Stimulated activated CD4-positive, alpha-beta T cell treated with anti-CD3 and anti-CD28 coated beads, Interleukin-1b, Interleukin-23, amount 100 ng/mL, for 48 hours (primary cell): ENCODE measurements at regions not wholly inside any gene's neighbourhood (a gene's known extent, or its start where the extent isn't known, plus 50 kb on each side); places are given as distances from the start of the nearest gene placed in this dataset.

Experiments used
- DNase-seq: peaks from one replicate; pipeline ENCODE4 v3.0.0-alpha.2; 2020

DNA sequence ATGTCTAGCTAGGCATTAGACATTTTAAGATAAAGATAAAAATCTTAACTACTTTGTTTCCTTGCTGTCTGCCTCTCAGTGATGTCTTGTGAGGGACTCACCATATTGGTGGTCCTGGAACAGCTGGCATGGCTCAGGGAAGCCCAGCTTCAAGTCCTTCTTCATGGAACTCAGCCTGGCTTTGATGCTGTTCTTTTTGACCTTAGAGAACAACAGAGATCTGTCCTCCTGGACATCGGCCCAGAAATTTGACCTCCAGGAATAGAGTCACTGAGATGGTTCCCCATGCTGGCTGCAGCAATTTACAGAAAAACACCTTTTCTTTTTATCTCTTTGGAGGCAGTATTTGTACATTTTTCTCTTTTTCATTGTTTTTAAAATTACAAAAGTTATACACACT, 235.5 kb upstream of the WWC1 start:
- DNase-seq: no peak

DNA sequence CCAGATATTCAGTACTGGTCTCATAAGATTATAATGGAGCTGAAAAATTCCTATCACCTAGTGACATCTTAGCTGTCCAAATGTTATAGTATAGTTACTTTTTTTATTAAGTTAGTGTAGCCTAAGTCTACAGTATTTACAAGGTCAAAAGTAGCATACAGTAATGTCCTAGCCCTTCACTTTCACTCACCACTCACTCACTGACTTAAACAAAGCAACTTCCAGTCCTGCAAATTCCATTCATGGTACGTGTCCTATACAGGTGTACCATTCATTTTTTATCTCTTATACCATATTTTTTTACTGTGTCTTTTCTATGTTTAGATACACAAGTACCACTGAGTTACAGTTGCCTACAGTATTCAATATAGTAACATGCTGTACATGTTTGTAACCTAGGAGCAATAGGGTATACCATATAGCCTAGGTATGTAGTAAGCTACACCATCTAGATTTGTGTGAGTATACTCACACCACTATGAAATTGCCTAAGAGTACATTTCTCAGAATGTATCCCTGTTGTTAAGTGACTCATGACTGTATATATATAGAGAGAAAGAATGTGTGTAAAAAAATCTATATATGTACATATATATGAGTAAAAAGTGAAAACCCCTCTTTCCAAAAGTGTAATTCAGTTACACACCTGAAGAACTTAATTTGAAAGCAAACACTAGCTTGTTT, 234.8 kb upstream of the WWC1 start:
- DNase-seq: no peak

DNA sequence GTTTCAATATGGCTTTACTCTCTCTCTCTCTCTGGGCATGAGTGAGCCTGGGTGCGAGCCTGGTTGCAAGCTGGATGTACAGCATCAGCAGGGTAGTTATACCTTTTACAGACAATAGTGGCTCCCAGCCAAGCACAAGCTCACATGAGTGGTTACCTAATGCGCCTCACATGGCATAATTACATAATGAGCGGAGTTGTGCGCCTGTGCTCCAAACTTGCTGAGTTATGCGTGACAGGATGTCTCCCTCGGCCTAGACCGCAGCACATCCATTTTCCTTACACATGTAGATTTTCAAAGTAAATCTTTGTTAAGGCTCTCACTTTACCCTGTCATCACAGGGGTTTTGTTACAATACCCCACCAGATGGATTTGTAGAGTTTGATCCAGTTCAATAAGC, 233.5 kb upstream of the WWC1 start:
- DNase-seq: no peak

DNA sequence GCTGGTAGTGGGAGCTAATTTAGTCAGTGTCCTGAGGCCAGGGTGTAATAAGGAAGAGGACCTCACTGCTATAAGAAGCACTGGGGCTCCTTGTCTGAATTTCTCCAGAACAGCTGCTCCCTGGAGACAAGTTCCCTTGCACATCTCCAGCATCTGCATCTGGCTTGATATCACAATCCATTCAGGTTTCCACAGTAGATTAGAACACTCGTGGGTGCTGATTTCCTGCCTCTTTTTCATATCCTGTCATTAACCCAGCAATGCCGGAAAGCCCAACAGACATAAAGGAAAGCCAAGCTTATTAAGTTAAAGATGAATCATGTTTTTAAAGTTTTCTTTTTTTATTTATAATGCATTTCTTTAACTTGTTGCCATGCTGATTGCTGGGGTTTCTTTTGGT, 232.3 kb upstream of the WWC1 start:
- no peak for DNase-seq

DNA sequence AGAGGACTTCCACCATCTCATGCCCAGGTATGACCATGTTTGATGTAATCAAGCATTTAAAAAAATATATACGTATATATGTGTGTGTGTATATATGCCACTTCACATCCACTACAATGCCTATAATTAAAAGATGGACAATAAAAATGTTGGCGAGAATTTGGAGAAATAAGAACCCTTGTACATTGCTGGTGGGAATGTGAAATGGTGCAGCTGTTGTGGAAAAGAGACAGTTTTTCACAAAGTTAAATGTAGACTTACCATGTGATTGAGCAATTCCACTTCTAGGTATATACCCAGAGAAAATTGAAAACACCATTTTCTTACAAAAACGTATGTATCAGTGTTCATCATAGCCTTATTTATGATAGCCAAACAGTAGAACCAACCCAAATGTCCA, 229.2 kb upstream of the WWC1 start:
- no peak for DNase-seq

DNA sequence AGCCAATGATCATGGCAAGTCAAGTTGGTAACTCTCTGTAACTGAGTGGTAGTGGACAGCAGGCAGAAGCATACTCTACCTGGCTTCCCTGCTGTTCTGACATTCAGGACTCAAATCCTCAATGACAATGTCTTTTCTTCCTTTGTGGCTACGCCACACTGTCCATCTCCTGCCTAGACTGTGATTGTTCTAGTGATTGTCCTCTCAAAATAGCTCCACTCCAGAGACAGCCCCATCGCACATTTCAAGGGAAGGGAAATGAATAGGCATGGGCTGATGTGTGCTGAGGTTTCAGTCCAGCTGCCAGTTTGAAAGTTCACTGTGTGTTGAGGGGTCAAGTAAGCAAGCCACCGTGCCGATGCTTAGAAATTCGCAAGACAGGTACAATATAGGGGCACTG, 227.0 kb upstream of the WWC1 start:
- no peak for DNase-seq

DNA sequence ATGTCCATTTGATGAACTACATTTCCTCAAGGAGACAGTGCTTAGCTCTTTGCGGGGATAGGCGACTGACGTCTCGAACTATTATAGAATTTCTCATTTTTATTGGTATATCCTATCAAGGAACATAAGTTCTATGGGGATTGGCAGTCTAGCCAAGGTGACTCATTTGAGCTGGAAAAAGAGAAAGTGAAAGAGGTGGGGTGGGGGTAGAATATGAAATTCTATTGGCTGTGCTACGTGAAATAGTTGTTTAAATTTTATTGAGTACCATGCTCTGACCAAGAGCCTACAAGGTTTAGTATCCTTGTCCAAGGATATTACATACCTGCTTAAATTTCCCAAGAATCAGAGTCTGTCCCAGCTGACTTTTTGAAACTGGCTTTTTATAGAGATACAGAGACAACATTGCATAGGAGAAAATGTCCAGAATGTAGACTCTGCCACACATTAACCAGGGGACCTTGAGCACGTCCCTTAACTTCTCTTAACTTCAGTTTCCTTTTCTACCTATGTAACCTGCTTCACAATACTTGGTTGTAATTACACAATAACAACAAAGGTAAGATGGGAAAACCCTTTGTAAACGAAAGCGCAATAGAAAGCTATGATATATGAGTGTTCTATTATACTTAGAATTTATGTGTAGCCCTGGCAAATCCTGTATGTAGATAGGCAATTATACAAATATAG, 226.4 kb upstream of the WWC1 start:
- DNase-seq: no peak

DNA sequence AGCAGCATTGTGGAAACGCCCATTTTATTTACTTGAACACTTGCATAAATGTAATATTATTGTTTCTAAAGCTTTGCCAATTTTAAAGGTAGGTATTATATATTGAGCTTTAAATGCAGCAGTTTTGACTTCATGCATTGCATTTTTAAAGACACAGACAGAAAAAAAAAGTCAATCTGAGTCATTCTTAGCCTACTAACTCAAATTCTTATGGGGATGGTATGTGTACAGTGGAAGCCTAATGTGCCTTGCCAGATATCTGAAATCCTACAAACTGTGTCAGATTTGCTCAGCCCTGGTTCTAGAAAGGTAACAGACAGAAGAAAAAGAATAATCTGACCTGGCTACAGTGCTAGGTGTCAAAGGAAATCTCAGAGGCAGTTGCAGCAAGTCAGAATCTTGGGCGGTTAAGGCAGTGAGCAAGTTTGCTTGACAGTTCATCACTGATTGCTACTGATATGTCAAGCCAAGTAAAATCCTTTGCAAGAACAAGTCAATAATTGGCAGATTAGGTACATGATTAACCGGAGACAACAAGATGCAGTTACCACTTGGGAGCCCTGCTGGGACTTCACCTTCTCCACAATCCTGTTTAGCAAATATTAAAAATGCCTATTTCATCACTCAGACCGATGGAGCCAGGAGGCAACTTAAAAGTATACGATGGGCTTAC, 224.8 kb upstream of the WWC1 start:
- DNase-seq: no peak

DNA sequence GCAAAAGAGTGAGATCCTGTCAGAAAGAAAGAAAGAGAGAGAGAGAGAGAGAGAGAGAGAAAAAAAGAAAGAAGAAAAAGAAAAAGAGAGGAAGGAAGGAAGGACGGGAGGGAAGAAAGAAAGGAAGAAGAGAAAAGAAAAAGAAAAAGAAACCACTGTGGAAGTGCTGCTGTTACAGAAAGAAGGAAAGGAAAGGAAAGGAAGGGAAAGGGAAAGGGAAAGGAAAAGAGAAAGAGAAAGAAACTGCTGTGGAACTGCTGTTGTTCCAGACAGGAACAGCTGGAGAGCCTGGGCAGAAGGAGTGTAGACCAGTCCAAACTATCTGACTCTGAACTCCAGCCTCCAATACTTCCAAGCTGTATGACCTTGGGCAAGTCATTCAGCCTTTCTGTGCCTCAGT, 220.7 kb upstream of the WWC1 start:
- DNase-seq: no peak

DNA sequence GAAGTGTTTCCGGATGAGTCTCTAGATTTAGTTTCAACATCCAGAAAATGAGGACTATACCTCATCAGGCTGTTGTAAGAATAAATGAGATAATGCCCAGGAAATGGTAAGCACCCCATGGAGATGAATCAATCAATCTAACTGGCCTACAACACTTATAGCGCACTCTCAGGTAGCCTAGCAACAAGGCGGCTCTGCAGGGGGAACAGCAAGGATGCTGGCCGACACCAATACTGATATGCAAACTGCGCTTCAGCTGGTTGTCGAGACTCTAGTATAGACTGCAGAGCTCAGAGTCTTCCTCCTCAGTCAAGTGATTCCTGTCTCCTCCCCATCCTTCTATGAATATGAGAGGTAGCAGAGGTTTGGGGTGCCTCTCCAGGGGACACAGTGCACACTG, 218.8 kb upstream of the WWC1 start:
- no peak for DNase-seq

DNA sequence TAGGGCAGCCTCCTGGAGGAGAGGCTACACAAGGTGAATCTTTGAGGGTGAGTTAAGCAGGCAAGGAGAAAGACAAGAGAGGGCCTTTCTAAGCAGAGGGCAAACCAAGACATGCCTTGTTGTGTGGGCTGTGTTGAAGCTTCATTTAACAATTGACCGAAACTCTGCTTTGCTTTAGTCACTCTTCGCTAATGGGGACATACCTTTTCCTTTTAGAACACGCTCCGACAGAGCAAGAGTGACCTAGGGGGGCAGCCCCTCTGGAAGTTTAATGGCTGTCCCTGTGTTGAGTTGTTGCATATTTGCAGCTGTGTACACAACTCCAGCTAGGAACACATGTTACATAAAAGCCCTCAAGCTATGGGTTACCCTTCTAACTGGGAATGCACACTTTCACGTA, 218.1 kb upstream of the WWC1 start:
- no peak for DNase-seq

DNA sequence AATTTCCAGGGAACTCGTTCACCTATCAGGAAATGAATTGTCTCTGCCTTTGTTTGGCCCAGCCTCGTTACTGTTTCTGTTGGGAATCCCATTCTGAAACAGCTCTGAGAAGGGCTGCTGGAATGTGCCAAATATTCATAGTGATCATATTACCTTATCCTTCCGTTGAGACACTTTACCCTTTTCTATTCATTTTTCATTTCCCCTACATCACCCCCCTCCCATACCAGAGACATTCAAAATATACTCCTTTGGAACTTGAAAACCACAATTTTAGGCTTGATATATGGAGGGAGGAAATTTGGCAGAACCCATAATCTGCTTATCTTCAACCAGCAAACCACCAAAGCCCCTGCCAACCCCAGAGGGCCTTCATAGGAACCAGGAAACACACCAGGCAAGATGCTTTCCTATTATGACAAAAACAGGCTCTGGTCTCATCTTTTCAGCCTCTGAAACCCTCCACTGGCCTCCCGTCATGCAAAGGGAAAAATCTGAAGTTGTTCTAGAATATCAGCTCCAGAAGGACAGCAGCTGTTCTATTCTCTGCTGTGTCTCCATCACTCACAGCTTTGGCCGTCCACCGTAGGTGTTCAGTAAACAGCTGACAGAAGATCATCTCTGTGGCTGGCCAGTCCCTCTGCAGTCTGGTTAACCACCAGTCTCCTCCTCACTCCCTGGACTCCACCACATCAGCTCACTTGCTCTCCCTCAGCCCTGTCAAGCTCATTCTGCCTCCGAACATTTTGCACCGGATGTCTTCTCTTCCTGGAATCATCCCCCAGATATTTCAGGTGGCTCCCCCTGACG, 217.2 kb upstream of the WWC1 start:
- DNase-seq: no peak

DNA sequence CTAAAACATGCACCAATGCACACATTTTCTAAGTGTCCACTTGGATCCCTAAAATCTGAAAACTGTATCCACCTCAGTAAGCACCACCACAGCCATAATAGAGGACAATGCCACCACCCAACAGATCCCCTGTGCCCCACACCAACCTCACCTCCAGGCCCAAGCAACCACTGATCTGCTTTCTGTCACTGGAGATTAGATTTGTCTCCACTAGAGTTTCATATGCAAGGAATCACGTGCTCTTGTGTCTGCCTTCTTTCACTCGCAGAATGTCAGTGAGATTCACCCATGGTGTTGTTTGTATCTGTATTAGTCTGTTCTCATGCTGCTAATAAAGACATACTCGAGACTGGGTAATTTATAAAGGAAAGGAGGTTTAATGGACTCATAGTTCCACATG, 216.1 kb upstream of the WWC1 start:
- no peak for DNase-seq

DNA sequence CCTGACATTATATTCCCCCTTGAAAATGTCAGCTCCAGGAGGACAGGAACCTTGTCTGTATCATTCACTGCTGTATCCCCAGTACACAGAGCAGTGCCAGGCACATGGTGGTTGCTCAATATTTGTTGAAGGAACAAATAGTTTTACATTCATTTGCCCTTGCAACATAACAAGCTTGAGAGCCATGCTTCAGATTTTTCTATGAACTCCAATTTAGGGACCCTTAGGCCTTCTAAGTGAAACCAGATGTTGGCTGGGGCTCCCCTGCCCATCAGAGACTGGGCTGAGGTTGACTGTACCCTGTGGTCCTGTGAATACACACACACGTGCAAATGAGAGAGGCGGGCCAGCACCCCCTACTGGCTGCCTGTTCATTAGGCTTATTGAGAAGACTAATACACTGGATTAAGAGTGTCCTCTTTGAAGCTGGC, 214.9 kb upstream of the WWC1 start:
- peak; percentile 1 for DNase-seq

DNA sequence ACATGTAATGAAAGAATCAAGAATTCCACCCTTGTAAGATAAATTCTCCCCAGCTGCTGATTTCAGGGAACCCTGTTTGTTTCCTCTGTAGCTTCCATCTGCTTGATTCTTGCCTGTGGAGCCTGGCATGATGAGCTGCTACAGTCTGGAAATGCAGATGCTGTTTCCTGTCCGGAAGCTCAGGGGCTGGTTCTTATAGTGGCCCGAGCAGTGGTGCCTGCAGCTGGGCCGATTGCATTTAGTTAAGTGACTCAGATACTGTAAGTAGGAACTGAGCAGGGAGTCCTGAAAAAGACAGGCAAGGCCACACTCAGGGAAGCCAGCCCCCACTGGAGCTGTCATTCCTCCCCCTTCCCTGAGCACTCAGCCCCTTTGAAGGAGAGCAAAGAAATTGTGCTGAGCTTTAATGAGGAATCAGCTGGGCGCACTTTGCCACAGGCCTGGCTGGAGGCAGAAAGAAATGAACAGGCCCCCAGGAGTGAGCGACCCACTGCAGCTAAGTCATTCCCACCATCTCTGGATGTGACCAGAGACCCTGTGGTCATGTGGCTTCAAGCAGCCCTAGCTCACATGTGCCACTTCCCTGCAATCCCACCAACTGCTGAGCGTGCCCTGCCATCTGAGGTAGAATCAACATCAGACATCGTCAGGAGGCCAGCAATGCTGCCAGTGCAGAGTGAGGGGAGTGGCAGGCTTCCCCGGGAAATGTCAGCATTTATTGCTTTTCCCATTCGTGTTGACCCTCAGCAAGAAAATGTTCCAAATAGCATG, 206.0 kb upstream of the WWC1 start:
- no peak for DNase-seq

DNA sequence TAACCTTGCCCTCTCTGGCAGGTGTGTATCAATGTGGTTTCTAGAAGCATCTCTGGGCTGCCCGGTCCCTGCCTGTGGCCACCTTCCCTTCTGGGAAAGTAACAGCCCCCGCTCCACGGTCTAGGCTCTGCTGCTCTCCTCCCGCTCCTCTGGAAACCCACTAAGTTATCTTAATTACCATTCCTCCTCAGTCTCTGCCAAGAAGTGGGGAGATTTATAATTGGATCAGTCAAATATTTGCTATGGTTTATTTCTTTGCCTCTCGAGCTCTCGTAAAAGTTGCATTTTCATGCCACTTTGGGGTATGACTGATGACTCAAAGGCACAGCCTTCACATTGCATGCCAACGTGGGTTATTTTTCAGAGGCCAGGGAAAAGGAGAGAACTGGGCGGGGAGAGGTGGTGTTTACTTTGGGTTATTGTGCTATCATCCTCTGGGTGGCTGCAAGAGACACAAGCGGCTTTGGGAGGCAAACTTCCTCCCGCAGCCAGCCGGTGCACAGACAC, 205.3 kb upstream of the WWC1 start:
- DNase-seq: no peak

DNA sequence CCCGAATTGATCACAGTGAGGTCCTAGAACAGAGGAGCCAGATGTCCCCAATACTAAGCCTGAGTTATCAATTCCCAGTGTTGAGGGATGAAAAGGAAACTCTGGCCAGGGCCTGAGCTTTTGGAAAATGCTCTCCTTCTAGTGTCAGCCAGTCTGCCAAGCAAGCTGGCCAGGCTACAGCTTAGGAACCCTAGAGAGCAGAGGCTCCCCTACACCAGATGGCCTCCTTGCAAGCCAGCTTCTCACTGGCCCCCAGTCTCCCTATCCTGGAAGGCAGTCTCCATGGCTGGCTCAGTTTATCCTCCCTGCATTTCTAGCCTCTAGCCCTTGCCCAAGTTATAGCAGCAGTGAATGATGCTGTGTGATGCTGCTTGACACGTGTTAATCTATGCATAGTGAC, 204.7 kb upstream of the WWC1 start:
- DNase-seq: no peak

DNA sequence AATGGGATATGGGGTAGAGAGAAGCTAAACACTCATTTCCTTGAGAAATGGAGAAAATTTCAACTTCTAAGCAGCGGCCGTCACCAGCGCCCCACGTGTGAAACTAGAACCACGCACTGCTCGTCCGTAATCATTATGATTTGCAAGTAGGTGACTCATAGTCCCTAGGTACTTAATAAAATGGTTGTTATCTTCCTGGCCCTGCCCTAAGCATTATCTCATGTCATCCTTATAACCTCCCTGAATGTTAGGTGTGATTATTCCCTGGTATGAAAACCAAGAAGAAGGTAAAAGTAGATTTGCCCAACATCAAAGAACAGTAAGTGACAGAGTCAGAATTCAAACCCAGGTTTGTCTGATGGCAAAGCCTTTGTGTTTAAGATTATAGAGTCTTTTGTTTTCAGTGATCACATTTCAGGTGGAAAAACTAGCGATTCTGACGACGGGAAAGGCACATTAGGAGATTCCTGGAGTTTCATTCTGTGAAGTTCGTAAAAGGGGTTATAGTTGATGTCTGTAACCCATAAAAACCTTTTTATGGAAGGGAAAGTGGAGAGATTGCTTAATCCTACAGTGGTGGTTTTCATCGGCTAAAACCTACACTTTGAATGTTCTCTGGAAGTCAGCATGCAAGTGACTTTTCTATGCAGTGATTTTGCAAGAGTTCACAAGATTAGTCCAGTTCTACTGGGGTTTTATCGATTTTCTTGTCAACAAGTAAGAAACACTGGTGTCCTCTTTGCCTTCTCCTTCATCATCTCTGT, 202.9 kb upstream of the WWC1 start:
- DNase-seq: no peak

DNA sequence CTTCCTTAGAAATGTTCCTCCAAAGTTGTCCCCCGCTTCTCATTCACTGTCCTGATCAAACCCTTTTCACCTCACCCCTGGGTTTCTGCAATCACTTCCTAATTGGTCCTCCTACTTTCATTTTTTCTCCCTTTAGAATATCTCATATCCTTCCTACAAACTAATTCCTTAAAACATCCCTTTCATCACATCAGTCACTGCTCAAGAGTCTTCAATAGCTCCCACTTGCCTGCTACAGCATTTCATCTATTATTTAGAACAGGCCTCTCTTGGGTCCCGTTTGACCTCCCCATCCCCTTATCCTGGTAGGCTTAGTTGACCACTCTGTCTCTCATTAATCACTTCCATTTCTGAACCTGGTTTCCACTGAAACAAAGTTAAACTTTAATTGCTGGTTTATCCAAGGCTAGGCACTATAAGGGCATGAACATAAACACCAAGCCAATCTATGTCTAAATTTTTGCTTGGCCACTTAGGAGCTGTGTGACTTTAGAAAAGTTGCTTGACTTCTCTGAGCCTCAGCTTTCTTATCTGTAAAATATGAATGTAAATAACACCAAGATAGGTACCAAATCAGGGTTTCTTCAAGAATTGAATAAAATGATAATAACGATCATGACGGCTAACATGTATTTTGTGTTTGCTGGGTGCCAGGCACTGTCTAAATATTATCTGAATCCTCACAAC, 202.1 kb upstream of the WWC1 start:
- no peak for DNase-seq

DNA sequence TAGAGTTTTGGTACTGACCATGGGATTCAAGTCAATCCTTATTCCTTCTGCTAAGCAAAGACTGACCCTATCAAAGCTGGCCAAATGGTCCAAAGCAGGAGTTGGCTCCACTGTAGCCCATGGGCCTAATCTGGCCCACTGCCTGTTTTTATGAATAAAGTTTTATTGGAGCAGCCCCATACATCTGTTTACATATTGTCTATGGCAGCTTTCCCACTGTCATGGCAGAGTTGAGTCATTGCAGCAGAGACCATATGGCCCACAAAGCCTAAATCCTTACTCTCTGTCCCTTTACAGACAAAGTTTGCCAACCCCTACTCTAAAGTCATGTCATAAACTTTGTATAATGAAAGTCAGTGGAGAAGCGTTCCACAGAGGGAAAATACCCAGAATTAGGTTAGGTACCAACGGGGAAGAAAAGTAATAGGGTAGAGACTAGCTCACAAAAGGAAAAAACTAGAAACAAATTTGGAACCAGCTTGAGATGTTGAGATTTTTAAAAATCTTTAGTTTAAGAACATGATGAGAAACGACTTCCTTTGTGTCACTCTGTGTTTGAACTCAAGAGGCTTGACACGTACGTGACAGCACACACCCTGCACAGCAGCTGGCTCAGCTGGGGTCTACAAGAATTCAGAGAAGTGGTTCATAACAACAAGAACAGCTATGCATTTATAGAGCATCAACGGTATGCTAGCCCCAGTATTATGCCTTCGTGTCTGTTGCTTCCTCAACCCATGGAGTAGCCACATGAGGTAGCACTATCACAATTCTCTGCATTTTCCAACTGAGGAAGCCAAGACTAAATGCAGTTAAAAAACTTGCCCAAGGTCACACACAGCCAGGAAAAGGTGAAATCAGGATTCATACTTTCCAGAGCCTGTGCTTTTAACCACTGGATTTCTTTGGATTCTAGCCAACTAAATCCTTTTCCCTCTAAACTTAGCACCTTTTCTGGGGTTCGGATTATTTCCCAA, 198.9 kb upstream of the WWC1 start:
- no peak for DNase-seq
